ENCODE measurements at regions not wholly inside any gene's neighbourhood (a gene's known extent, or its start where the extent isn't known, plus 50 kb on each side); places are given as distances from the start of the nearest gene placed in this dataset.

GRCh38 chr5:165829504-165829903 is 2324.1 kb downstream of the MAT2B start:
- no peak for DNase-seq (ENCODE audit: low spot score)

GRCh38 chr5:165834891-165835290 is 2329.5 kb downstream of the MAT2B start:
- no peak for DNase-seq (ENCODE audit: low spot score)

- DNase-seq (ENCODE audit: low spot score): no peak
Observed at GRCh38 chr5:165836046-165836445, 2330.6 kb downstream of the MAT2B start.

GRCh38 chr5:165837286-165837685 is 2331.9 kb downstream of the MAT2B start:
- no peak for DNase-seq (ENCODE audit: low spot score)

- DNase-seq (ENCODE audit: low spot score): no peak
Observed at GRCh38 chr5:165844571-165844970, 2339.2 kb downstream of the MAT2B start.

- DNase-seq (ENCODE audit: low spot score): no peak
Observed at GRCh38 chr5:165858118-165858517, 2352.7 kb downstream of the MAT2B start.

- DNase-seq (ENCODE audit: low spot score): no peak
Observed at GRCh38 chr5:165859251-165859650, 2353.8 kb downstream of the MAT2B start.

- no peak for DNase-seq (ENCODE audit: low spot score)
Observed at GRCh38 chr5:165863239-165863638, 2357.8 kb downstream of the MAT2B start.

GRCh38 chr5:165871291-165871690 is 2365.9 kb downstream of the MAT2B start:
- DNase-seq (ENCODE audit: low spot score): no peak

GRCh38 chr5:165874851-165875250 is 2369.4 kb downstream of the MAT2B start:
- DNase-seq (ENCODE audit: low spot score): no peak

GRCh38 chr5:165876538-165876937 is 2371.1 kb downstream of the MAT2B start:
- no peak for DNase-seq (ENCODE audit: low spot score)

- DNase-seq (ENCODE audit: low spot score): no peak
Observed at GRCh38 chr5:165877475-165877874, 2372.1 kb downstream of the MAT2B start.

GRCh38 chr5:165881259-165881658 is 2375.8 kb downstream of the MAT2B start:
- no peak for DNase-seq (ENCODE audit: low spot score)

GRCh38 chr5:165882099-165882498 is 2376.7 kb downstream of the MAT2B start:
- no peak for DNase-seq (ENCODE audit: low spot score)

- DNase-seq (ENCODE audit: low spot score): no peak
Observed at GRCh38 chr5:165885623-165886350, 2380.4 kb downstream of the MAT2B start.

- DNase-seq (ENCODE audit: low spot score): no peak
Observed at GRCh38 chr5:165887147-165887546, 2381.7 kb downstream of the MAT2B start.

- no peak for DNase-seq (ENCODE audit: low spot score)
Observed at GRCh38 chr5:165892383-165892782, 2387.0 kb downstream of the MAT2B start.

GRCh38 chr5:165894916-165895315 is 2389.5 kb downstream of the MAT2B start:
- DNase-seq (ENCODE audit: low spot score): no peak

GRCh38 chr5:165903835-165904234 is 2387.6 kb upstream of the WWC1 start:
- DNase-seq (ENCODE audit: low spot score): no peak

- DNase-seq (ENCODE audit: low spot score): no peak
Observed at GRCh38 chr5:165906871-165907270, 2384.6 kb upstream of the WWC1 start.

GRCh38 chr5:165913059-165913458 is 2378.4 kb upstream of the WWC1 start:
- DNase-seq (ENCODE audit: low spot score): no peak

GRCh38 chr5:165914456-165914855 is 2377.0 kb upstream of the WWC1 start:
- no peak for DNase-seq (ENCODE audit: low spot score)

- no peak for DNase-seq (ENCODE audit: low spot score)
Observed at GRCh38 chr5:165919196-165919595, 2372.2 kb upstream of the WWC1 start.

GRCh38 chr5:165920655-165921054 is 2370.8 kb upstream of the WWC1 start:
- DNase-seq (ENCODE audit: low spot score): no peak

Data from hepatic stellate cell (primary cell).